Embryonic facial prominence (tissue), 1 donor: ENCODE measurements at regions not wholly inside any gene's neighbourhood (a gene's known extent, or its start where the extent isn't known, plus 50 kb on each side); places are given as distances from the start of the nearest gene placed in this dataset.
"Not testable (repeated sequence)": the region's sequence is repeated elsewhere in the genome, so short reads cannot be mapped to it uniquely, and the experiment has no call there.

Source experiments
- DNase-seq: peaks from one replicate; pipeline ENCODE4 v3.0.0-alpha.2; 2016; ENCODE audit errors: extremely low spot score

GRCh38 chr22:48824712-48825651, 1002.7 kb downstream of the BRD1 start:
- DNase-seq = no peak

DNA sequence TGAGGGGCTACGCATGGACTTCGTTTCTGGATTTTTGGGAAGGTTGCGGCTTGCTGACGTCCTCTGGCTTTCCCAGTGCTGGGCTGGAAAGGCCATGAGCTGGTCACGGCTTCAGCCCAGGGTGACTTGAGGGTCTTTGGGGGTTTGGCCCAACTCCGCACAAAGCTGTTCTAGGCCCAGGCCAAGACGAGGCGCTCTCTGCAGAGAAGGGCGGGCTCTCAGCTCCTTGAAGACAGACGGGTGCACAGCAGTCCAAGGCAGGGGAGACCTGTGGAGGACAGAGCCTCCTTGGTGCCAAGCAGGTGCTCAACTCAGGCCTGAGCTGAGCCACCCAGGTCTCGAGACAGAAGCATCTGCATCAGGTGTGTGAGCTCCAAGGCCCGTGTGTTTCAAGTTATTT, 1003.7 kb downstream of the BRD1 start:
- no peak for DNase-seq

DNA sequence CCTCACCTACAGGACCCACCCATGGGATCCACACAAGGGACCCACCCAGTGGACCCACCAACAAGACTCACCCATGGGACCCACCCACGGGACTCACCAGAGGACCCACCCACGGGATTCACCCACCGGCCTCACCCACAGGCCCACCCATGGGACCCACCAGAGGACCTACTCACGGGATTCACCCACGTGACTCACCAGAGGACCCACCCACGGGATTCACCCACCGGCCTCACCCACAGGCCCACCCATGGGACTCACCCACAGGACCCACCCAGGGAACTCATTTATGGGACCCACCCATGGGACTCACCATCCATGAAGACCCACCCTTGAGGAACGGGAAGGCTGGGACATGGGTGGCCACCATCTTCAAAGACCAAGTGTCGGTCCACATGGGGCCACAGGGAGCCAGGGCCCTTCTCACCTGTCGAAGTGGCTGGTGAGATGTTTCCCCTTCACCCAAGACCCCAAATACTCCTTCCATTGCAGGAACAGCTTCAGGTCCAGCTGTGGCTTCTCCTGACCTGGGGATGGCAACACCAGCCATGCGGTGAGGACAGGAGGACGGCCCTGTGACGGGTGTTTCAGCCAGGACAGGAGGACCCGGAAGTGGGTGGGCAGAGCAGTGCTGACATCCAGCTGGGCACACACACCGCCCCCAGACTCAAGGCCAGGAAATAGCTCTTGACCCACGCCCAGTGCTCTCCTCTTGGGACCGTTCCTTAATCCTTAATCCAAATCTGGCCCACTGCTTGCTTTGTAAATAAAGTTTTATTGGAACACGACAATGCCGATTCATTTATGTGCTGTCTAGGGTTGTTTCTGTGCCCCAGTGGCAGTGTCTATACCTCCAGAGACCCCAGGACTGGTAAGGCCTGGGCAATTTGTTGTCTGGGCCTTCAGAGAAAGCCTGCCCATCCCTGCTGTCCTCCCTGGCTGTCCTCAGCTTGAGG, 1005.1 kb downstream of the BRD1 start:
- no peak for DNase-seq

- DNase-seq = no peak
These were observed 1005.9 kb downstream of the BRD1 start for GRCh38 chr22:48821727-48822126.

GRCh38 chr22:48821346-48821690, 1006.4 kb downstream of the BRD1 start:
- DNase-seq = no peak

DNA sequence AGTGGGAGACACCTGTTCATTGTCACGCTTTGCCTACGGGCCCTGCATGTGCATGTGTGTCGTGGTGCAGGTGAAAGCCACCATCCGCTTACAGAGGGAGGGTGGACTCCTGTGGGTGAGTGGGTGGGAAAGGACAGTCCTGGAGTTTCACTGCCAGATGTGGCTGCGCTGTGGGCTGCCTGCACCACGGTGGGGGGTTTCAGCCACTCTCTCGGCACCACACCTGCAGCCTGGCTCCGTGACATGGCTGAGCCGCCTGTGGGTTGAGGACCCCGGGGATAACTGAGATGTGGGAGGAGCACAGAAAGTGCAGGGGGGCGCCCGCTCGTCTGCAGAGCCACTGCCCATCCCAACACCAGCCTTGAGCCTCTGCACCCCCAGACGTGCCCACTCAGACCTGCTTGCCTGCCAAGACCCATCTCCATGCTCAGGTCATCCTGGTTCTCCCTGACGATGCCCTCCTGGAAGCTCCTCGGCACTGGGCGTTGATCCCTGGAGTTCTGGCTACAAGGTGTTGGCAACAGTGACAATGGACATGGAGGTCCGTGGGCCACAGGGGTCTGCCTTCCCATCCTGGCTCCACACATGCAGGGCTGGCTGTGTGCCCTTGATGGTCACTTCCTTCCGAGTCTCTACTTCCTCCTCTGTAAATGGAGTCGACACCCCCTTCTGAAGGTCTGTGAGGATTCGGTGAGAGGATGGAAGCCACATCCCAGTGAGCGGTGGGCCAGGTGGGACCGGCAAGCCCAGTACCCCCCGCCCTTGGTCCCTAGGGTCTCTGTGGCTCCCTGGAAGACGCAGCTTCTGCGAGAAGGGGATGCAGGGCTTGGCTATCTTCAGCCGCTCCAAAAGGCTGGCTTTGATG, 1007.0 kb downstream of the BRD1 start:
- DNase-seq = no peak

GRCh38 chr22:48819961-48820360, 1007.7 kb downstream of the BRD1 start:
- no peak for DNase-seq

GRCh38 chr22:48819232-48819631, 1008.4 kb downstream of the BRD1 start:
- DNase-seq = no peak

- DNase-seq = not testable (repeated sequence)
These were observed 1010.2 kb downstream of the BRD1 start for GRCh38 chr22:48817491-48817890.

DNA sequence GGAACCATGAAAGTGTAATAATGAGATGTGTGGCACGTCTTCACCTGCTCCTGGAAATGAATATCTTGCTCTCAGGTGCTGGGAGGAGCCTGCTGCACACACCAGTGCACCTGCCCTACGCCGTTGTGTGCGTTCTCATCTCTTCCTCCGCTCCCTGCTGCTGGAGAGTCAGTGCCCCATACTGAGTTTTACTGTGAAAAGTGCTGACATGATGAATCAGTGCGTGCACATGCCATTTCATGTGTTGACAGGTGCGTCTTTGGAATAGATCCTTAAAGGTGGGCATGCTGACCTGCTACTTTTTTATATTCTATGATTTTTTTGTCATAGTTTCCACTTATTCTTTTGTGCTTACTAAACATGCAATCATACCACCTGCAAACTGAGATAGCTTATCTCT, 1015.8 kb downstream of the BRD1 start:
- no peak for DNase-seq

DNA sequence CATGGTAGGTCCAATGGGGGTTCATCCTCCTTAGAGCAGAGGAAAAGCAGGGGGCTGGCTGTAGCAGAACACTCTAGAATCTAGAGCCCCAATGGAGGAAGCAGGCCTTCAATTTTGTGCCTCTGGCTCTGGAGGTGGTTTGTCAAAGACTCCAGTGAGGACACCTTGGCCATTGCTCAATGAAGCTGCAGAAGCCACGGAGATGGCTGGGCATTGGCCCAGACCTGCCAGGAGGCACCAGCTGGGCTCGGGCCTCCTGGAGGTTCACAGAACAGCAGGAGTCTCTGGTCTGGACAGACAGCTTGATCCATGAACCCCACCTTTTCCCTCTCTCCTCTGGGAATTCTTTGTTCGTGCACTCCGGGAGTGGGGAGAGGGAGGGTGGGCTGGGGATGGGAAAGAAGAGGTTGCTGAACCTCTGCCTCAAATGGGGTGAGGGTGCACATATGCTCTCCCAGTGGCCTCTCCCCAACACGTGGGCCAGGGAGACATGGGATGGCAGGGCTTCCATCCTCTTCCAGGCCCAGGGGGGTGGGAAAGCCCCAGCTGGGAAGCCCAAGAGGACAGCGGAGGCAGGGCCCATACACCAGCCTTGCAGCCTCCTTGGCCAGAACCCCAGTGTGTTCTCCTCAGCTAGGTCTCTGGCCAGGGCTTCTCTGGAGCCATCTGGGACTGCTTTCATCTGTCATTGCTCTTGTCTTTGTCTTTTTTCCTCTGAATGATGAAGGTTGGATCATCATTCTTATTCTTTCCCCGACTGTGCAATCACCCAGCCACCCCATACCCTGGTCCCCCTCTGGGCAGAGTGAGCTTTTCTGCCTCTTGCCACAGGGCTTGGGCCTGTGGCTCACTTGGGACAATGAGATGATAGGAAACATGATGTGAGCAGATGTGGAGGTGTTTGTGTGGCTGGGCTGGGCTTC, 1019.4 kb downstream of the BRD1 start:
- no peak for DNase-seq

DNA sequence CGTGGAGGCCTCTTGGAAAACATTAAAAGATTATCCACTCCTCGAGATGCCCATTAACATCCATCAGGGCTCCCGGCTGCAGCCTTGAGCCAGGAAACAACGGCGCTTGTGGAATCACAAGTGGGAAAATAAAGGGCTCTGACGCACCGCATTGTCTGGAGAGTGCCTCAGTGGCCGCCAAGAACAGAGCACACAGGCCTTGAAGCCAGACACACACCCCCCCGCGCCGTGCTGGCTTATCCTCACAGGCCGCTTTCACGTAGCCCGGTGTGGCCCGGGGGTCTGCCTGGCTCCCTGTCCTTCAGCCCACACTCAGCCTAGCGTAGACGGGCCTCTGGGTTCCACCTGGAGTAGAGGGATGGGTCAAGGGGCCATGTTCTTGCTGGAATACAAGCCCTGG, 1020.5 kb downstream of the BRD1 start:
- DNase-seq = no peak

DNA sequence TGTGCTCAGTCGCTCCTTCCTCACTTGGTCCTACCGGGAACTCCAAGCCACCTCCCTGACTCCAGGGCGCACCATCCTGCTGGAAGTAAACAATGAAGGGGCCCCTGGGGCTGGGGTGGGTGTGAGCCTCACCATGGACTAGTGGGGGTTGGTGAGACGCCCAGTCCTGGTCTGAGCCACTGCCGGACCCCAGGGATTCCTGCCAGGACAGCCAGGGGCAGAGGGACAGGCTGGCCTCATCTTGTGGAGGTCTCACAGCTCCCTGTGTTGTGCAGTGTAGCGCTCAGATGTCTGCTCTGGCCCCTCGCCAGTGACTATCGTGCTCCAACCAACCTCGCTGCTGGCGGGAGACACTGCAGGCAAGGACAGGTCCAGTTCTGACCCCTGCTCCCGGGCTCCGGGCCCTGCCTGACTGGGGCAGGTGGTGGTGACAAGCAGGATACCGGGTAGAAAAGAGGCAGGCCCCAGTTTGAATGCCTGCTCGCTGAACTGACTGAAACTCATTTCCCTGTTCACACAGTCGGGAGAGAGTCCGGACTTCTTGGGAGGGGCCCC, 1021.4 kb downstream of the BRD1 start:
- DNase-seq = no peak

GRCh38 chr22:48805516-48805915, 1022.2 kb downstream of the BRD1 start:
- no peak for DNase-seq

- DNase-seq = no peak
These were observed 1022.8 kb downstream of the BRD1 start for GRCh38 chr22:48804811-48805301.

- DNase-seq = no peak
These were observed 1023.5 kb downstream of the BRD1 start for GRCh38 chr22:48803948-48804810.

- no peak for DNase-seq
These were observed 1024.3 kb downstream of the BRD1 start for GRCh38 chr22:48803171-48803947.

- no peak for DNase-seq
These were observed 1025.1 kb downstream of the BRD1 start for GRCh38 chr22:48802576-48802975.
